HUES6 (cell line): ENCODE measurements at regions not wholly inside any gene's neighbourhood (a gene's known extent, or its start where the extent isn't known, plus 50 kb on each side); places are given as distances from the start of the nearest gene placed in this dataset.

Source experiments
- H3K27ac ChIP-seq: 2 replicates; pipeline ENCODE4 v1.7.0; 2013; ENCODE audit warnings: low read depth, mild to moderate bottlenecking, low read length, inconsistent platforms
- H3K27me3 ChIP-seq: 2 replicates; pipeline ENCODE4 v1.6.1; 2013; ENCODE audit warnings: low read length; ENCODE audit not compliant: control insufficient read depth, insufficient read depth
- H3K36me3 ChIP-seq: 2 replicates; pipeline ENCODE4 v1.6.1; 2013; ENCODE audit warnings: low read length; ENCODE audit not compliant: control insufficient read depth, insufficient read depth
- H3K4me1 ChIP-seq: 2 replicates; pipeline ENCODE4 v1.6.1; 2013; ENCODE audit warnings: low read length; ENCODE audit not compliant: control insufficient read depth, insufficient read depth
- H3K4me3 ChIP-seq: 2 replicates; pipeline ENCODE4 v1.5.1; 2013; ENCODE audit warnings: low read depth, low read length
- H3K9ac ChIP-seq: one replicate; pipeline ENCODE4 v1.6.1; 2013; ENCODE audit warnings: mild to moderate bottlenecking, low read length
- H3K9me3 ChIP-seq: 2 replicates; pipeline ENCODE4 v1.6.1; 2013; ENCODE audit warnings: low read depth, low read length; ENCODE audit not compliant: control insufficient read depth, insufficient read depth

DNA sequence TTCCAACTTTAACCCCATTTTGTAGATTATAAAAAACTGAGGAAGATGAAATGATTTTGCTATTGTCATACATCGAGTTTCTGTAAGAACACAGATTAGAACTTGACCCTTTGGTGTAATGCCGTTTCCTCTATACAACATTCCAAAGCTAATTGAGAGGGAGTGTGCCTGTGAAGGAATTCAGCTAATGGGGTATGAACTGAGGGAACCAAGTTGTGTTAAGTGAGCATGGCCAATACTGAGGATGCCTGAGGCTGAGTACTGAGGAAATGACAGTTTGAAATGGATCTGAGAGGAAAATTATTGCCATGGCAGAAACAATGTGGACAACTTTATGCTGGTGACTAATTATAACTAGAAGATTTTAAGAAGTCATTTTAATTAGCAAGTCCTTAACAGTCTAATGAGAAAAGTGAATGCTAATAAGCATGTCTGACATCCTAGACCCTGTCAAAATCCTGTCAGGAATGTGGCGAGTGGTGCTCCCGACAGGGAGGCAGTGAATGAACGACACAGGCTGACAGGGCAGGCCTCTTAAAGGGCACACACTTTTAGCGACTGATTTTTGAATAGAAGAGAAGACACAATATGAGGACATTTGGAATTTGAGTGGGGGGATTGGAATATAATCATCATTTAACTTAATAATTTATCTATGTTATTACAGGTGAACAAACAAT is 262.5 kb downstream of the HLX start:
- Histone ChIP-seq H3K4me3 (no peak overlapping the region), H3K27me3 (no peaks in the 10 kb centered on the region), H3K4me1 (no peaks in the 10 kb centered on the region), H3K36me3 (no peaks in the 10 kb centered on the region), H3K9ac (no peak overlapping the region), H3K27ac (no peak overlapping the region), H3K9me3 (peaks cover 5% of the 10 kb centered on the region; the same call in 1 of the 2 replicates)

DNA sequence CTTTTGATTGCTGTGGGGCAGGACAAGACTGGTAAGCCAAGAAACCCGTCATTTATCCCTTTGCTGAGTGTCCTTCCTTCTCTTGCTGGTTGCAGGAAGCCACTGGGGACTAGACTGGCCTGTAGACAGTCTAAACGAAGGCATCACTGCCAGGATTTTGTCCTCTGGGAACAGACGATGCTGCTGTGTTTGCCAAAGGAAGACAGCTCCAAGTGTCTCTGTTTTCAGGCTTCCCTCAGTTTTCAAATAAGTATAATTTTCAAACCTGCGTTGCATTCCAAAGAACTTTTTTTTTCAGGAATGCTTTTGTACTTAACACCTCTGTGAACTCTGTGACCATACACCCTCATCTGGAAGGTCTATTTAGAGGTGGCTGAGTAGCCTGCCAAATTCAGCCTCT is 269.4 kb downstream of the HLX start:
- H3K27ac ChIP-seq = no peak overlapping the region
- H3K9me3 ChIP-seq = peaks cover 4% of the 10 kb centered on the region
- H3K4me1 ChIP-seq = no peaks in the 10 kb centered on the region
- H3K27me3 ChIP-seq = no peaks in the 10 kb centered on the region
- no peak overlapping the region for H3K9ac ChIP-seq
- H3K4me3 ChIP-seq = no peak overlapping the region
- H3K36me3 ChIP-seq = no peaks in the 10 kb centered on the region

DNA sequence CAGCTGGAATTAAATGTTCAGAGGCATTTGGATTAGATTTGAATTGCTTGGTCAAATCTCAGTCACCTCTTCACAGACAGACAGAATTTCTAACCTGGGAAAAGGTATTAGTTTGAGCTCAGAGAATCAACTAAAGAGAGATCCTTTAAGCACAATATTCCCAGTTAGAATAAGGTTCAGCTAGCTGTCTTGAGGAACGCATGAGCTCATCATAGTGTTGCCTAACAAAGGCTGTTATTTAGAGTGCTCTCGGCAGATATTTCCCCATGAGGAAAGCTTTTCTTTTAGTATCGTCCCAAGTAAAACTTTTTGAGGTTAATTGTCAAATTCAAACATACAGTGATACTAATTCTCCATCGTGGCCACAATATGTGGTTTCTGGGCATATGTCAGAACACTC is 269.9 kb downstream of the HLX start:
- Histone ChIP-seq H3K4me1 (no peaks in the 10 kb centered on the region), H3K4me3 (no peak overlapping the region), H3K27ac (no peak overlapping the region), H3K36me3 (no peaks in the 10 kb centered on the region), H3K27me3 (no peaks in the 10 kb centered on the region), H3K9me3 (peaks cover 4% of the 10 kb centered on the region), H3K9ac (no peak overlapping the region)

- H3K4me1 ChIP-seq = no peaks in the 10 kb centered on the region
- no peaks in the 10 kb centered on the region for H3K27me3 ChIP-seq
- H3K36me3 ChIP-seq = no peaks in the 10 kb centered on the region
- peaks cover 4% of the 10 kb centered on the region for H3K9me3 ChIP-seq
- no peak overlapping the region for H3K4me3 ChIP-seq
- H3K27ac ChIP-seq = no peak overlapping the region
- no peak overlapping the region for H3K9ac ChIP-seq
Measured at GRCh38 chr1:221149555-221150075, 270.4 kb downstream of the HLX start.

- H3K9ac ChIP-seq = no peak overlapping the region
- H3K36me3 ChIP-seq = no peaks in the 10 kb centered on the region
- H3K9me3 ChIP-seq = peaks cover 4% of the 10 kb centered on the region
- H3K27me3 ChIP-seq = no peaks in the 10 kb centered on the region
- no peaks in the 10 kb centered on the region for H3K4me1 ChIP-seq
- H3K4me3 ChIP-seq = no peak overlapping the region
- H3K27ac ChIP-seq = no peak overlapping the region
Measured at GRCh38 chr1:221150996-221151395, 271.8 kb downstream of the HLX start.

DNA sequence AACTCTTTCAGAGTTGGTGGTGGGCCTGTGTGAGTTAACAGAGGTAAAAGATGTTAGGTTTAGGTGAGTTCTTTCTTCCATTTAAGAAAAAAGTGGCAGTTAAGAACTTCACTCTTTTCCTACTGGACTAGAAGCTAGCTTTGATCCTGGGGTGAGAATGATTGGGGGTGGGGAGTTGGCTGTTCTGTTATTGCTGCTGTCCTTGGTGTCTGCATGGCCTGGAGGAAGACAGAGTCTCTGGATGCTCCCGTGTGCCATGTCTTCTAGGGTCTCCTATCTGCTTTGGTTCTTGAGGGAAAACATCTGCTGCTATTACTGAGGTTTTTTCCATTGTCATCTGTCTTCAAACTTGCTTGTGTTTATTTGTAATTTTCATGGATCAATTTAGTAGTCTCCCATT is 275.7 kb downstream of the HLX start:
- Histone ChIP-seq H3K9me3 (peaks cover 4% of the 10 kb centered on the region), H3K9ac (no peak overlapping the region), H3K27ac (no peak overlapping the region), H3K27me3 (no peaks in the 10 kb centered on the region), H3K4me3 (no peak overlapping the region), H3K36me3 (no peaks in the 10 kb centered on the region), H3K4me1 (no peaks in the 10 kb centered on the region)

DNA sequence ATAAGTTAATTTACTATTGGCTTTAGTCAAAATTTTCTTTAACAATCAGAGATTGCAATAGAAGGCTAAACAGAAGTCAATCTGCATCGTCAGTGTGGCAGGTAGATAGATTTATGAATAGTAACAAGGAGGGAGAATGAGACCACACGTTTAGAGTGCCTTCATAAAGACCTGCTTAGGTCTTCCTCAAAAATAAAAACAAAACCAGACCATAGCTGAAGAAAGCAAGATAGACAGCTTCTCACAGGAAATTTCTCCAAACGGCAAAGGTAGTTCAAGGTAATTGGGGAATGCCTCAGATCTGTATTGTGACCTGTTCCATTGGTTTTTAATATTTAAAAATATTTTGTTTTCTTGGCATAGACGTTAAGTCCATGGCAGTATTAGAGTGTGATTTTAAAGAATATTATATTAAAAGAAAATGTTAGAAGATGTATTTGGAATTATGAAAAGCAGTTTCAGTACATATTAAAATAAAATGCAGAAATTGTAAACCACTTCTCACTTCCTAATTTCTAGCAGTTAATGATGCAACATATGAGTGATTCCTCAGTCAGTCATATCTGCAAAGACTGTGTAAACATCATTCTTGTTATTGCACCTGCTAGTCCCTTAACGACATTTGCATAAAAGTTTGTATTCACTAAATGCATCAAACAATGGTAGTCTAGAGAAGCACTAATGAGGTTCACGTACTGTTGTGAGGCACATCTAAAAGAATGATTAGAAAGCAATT is 278.0 kb downstream of the HLX start:
- H3K9ac ChIP-seq = no peak overlapping the region
- no peak overlapping the region for H3K27ac ChIP-seq
- H3K4me1 ChIP-seq = peaks cover 8% of the 10 kb centered on the region
- no peaks in the 10 kb centered on the region for H3K27me3 ChIP-seq
- H3K4me3 ChIP-seq = no peak overlapping the region
- H3K36me3 ChIP-seq = no peaks in the 10 kb centered on the region
- no peaks in the 10 kb centered on the region for H3K9me3 ChIP-seq

DNA sequence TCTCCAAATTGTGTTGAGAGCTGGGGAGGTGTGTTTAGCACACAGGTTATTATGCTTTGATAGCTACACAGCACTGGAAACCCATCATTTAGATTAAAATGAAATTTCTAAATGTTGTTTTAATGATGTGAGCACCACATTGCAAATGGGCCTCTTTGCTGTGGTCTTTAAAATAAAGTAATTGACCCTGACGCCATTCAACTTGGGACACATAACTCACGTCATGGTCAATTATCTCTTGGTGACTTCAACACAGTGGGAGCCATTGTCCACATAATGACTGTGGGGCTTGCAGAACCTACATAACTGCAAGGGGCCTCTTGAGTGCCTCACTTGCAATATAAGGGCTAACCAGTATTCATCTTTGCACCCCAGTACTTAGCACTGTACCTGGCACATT is 280.4 kb downstream of the HLX start:
- H3K36me3 ChIP-seq = no peaks in the 10 kb centered on the region
- no peaks in the 10 kb centered on the region for H3K27me3 ChIP-seq
- no peak overlapping the region for H3K4me3 ChIP-seq
- no peaks in the 10 kb centered on the region for H3K9me3 ChIP-seq
- no peak overlapping the region for H3K9ac ChIP-seq
- H3K4me1 ChIP-seq = peaks cover 16% of the 10 kb centered on the region
- H3K27ac ChIP-seq = no peak overlapping the region

GRCh38 chr1:221161571-221162041 is 282.4 kb downstream of the HLX start:
- Histone ChIP-seq H3K9me3 (no peaks in the 10 kb centered on the region), H3K4me3 (no peak overlapping the region), H3K27me3 (no peaks in the 10 kb centered on the region), H3K27ac (no peak overlapping the region), H3K9ac (no peak overlapping the region), H3K4me1 (peaks cover 16% of the 10 kb centered on the region), H3K36me3 (no peaks in the 10 kb centered on the region)

GRCh38 chr1:221162352-221162751 is 283.1 kb downstream of the HLX start:
- H3K36me3 ChIP-seq = no peaks in the 10 kb centered on the region
- H3K9ac ChIP-seq = no peak overlapping the region
- H3K27me3 ChIP-seq = no peaks in the 10 kb centered on the region
- H3K4me3 ChIP-seq = no peak overlapping the region
- no peaks in the 10 kb centered on the region for H3K9me3 ChIP-seq
- H3K27ac ChIP-seq = no peak overlapping the region
- H3K4me1 ChIP-seq = peaks cover 18% of the 10 kb centered on the region

GRCh38 chr1:221162939-221163338 is 283.7 kb downstream of the HLX start:
- Histone ChIP-seq H3K4me3 (no peak overlapping the region), H3K27ac (no peak overlapping the region), H3K36me3 (no peaks in the 10 kb centered on the region), H3K27me3 (no peaks in the 10 kb centered on the region), H3K4me1 (peaks cover 24% of the 10 kb centered on the region), H3K9me3 (no peaks in the 10 kb centered on the region), H3K9ac (no peak overlapping the region)
